SIG-M5 (cell line): ENCODE measurements at regions not wholly inside any gene's neighbourhood (a gene's known extent, or its start where the extent isn't known, plus 50 kb on each side); places are given as distances from the start of the nearest gene placed in this dataset.
"Not testable (repeated sequence)": the region's sequence is repeated elsewhere in the genome, so short reads cannot be mapped to it uniquely, and the experiment has no call there.

ENCODE experiments used
- DNase-seq: peaks from one replicate; lab custom pipeline; 2025; lab: John Stamatoyannopoulos, UW

DNA sequence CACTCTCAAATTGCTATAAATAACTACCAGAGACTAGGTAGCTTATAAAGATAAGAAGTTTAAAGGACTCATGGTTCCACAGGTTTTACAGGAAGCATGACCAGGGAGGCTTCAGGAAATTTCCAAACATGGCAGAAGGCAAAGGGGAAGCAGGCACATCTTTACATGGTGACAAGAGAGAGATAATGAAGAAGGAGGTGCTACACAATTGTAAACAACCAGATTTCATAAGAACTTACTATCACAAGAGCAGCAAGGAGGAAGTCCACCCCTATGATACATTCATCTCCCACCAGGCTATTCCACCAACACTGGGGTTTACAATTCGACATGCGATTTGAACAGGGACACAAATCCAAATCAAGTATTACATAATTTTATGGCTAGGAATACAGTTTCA is 257.7 kb downstream of the BTG1 start:
- no peak for DNase-seq

DNA sequence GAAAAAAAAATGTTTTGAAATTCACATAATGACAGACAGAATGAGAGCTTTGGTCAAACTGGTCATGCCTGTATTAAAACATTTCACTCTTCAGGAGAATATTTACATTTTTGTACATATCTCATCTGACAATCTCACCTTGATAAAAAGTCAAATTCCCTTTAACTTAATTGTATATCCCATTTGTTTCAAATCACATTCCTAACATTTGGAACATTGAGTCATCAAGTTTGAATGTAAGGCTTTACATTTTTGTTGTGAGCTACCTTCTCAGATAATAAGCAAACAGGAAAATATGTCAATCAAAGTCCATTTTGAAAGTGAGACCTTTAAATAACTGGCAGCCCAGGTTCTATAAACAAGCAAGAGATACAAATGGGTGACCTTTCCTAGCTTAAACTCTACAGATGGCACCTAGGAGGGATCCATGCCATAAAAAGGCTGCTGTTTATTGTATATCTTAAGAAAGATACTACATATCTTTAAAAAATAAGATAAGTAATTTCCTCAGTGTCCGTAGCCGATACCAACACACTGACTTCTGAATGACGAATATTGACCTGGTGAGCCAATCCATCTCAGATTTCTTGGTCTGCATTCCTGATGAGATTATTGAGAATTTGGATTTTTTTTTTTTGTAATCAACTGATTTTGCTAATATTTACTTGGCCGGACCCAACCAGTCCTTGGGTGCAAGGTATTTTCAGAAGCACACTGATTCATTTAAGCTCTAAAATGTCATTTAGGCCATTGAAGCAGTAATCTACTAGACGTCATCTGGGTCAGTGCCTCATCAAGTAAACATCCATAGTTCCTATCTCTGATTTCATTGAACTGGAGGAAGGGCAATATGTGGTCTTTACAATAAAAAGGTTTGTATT is 259.6 kb downstream of the BTG1 start:
- DNase-seq, result no peak

DNA sequence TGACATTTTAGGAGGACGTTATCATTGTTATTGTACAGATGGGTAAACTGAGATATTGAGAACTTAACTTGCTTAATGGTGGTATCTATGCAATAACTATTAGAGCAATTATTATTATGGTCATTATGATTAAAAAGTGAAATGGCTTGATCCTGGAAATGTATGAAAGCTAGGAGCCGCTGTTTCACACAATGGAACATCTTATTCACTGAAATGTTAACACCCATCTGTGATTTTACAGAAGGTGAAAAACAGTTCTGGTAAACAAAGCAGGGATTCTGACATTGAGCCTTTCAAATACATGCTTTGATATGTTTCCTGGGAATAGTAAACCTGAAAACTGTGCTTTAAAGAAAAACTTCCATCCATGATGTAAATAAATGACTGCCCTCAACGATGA is 261.4 kb downstream of the BTG1 start:
- DNase-seq, result no peak

DNA sequence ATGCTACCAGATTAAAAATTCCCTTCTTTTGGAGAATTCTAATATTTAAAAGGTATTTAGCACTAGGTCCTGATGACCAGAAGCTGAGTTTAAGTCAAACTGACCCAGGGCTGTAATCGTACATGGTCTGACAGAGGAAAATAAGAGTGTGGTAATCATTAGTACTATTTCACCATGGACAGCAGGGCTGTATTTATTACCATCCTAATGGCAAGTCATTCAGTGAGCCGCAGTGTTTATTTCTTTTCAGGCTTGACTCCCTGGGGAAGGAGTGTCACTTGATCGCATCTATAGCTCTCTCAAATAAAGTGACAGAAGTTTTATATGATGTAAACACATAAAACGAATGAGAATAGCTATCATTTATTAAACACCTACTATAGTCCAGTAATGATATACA is 261.8 kb downstream of the BTG1 start:
- no peak for DNase-seq

DNA sequence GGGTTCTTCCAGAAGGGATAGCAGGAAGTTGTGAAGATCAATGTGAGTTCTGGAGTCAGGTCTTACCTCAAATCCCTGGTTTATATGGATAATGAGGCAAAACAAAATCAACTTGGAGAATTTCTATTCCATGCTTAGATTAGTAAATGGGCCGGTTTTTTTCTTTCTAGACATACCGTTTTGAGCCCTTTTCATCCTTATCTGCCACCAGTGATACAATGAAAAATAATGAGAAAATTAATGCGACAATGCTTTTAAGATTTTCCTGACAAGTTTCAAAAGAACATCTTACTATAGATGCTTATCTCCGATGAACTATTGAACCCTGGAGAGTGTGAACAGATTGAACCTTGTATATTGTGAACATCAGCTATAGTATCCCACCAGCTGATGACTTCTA is 262.7 kb downstream of the BTG1 start:
- DNase-seq, result no peak

DNA sequence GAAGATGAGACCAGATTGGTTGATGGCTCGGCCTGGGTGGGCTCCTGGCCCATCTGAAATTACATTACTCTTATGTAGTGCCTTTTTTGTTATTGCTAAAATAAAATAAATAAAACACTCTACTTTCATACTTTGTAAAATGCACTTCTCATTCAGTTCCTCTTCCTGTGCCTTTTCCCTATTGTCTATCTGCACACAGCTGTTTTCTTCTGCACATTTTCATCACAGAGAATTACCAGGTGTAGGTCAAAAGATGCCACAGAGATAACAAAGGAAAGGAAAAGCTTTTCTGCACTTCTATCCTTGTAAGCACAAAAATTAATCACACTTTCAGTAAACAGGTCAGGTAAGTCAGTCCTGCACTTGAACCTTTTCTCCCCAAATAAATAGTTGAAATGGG is 265.1 kb downstream of the BTG1 start:
- no peak for DNase-seq

DNA sequence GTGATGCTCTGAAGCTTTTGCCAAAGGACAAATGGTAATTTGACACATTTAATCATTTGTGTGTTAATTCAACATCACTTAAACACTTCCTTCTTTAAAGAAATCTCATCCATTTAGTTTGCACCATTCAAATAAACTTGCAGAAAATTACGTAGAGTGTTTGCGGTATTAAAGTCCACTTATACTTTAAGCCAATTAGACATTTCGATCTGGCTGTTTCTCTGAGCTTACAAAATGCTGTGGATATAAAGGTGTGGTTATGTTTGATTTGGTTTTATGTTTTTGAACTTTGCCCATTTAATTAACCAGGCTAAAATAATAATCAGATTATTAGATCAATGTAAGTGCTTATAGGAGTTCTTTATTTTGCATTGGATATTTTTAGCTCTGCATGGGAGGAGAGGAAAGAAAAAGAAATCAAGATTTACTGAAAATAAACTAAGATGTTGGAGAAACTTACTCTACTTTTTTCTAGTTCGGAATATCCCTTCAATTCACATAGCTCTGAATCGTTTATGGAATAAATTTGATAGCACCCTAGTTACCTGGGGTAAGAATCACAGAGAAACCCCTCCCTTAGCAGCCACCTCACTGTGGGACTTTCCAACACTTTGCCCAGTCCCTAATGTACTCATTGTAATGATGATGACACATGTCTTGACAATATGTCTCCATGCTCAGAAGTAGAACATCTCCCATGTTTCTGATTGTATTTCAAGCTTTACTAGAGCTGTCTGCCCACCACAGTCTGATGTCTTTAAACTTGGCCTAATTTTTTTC is 268.0 kb downstream of the BTG1 start:
- no peak for DNase-seq

DNA sequence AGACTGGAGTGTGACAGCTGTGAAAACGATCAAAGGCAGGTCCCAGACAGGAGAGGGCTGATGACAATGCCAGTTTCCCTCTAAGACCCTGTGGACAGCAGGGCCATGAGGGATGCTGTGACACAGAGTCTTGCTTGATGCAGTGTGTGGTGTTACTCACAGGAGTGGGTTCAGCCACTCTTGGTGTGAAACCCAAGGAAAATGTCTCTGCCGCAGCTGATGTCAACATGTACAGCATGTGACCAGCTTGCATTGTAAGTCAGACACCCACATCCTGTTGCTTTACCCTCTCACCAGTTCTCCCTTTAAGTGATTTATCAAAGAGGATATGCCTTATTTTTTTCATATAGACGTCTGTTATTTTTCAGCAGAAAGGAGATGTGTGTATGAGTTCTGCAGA is 268.6 kb downstream of the BTG1 start:
- peak; percentile 14 for DNase-seq

DNA sequence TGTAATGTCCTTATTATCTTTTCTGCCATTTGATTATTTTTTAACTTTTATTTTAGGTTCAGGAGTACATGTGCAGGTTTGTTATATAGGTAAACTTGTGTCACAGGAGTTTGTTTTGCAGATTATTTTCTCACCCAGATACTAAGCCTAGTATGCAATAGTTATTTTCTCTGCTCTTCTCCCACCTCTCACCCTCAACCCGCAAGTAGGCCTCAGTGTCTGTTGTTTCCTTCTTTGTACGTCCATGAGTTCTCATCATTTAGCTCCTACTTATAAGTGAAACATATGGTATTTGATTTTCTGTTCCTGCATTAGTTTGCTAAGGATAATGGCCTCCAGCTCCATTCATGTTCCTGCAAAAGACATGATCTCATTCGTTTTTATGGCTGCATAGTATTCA is 270.0 kb downstream of the BTG1 start:
- DNase-seq, result not testable (repeated sequence)

DNA sequence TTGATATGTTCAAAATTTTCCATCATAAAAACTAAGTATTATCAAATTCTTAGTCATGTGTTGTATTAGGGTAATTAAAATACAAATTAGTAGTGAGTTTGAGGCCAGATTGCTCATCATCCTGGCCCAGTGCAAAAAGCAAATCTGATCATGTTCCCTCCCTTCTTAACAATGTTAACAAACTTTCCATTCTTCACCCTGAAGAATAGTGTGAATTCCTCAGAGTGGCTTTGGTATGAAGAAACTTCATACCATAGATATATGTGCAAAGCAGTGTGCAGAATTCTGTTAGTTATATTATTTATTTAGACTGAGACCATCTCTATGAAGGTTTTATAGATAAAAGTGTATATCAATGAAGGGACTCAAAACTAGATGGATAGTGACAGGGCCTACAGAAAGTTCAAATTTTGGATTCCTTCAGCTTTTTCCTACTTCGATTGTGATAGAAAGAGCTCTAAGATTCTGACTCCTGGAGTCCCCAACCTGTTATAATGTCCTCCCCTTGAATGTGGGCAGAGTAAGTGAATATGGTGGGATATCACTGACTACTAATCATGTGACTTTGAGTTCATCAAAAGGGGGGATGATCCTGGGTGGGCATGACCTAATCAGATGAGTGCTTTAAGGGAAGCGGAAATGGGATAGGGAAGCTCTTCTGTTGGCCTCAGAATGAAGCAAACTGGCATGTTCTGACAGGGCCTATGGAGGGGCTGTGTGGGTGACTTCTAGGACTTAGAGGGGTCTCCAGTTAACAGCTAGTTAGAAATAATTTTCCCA is 271.4 kb downstream of the BTG1 start:
- DNase-seq, result no peak

DNA sequence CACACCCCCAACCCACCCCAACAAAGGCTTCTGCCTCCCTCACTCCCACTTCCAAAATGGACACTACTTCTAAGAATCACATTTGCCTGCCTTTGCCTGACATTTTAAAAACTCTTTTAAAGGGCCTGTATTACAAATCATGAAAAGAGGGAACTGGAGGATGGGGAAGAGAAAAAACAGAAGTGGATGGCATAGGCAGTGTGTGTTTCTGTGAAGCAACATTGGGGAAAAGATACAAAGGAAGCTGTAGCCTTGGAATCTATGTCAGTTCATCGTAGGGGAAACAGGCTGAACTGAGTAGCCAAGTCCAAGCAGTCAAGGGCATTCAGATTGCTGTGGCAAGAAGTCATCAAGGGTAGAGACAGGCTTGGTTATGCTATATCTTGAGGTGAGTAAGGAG is 273.9 kb downstream of the BTG1 start:
- DNase-seq, result peak; percentile 20

DNA sequence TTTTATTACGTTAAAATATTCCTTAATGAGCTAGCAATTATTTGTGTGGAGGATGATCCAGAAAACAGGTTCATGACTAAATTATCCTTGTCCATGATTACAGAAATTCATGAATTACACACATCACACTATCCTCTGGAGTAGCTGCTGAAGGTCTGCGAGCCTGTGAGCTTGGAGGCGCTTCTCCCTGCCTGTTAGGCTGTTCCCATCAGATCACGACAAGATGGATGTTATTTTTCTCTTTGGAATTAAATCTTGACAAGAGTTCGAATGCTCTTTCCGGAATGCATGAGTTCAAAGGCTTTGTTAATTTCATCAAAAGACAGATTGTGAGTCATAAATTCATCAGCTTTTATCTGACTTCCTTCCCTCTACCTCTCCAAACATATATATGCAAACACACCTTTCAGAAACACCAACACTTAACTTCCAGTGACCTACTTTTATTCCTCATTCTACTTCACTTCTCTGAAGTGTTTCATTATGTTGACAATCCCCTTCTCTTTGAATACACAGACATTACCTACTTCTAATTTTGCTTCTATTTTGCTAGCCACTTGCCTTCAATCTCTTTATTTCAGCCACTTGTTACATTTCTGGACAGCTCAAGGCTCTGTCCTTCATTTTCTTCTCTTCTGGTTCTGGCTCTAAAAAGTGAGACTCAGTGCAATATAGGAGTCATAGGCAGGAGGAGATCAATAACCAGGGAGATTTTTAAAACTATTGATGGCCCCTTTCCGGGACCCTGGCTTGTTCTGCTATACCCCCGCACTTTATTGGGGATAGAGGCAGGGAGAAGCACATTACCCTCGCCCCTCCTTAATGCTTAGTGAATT is 274.6 kb downstream of the BTG1 start:
- DNase-seq, result no peak

DNA sequence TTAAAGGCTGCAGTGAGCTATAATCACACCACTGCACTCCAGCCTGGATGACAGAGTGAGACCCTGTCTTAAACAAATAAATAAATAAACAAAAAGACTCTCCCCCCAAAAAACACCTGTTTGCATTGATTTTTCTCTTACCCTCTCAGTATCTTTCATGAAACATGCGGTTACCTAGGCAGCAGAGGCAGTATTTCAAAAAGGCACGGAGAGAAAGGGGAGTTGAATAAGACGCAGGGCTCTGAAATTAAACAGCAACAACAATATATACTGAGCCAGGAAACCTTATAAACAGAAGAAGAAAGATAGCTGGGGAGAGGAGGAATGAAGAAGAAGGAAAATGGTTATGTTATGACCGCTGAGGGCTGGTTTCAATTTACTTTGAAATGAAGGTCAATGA is 277.6 kb downstream of the BTG1 start:
- no peak for DNase-seq

DNA sequence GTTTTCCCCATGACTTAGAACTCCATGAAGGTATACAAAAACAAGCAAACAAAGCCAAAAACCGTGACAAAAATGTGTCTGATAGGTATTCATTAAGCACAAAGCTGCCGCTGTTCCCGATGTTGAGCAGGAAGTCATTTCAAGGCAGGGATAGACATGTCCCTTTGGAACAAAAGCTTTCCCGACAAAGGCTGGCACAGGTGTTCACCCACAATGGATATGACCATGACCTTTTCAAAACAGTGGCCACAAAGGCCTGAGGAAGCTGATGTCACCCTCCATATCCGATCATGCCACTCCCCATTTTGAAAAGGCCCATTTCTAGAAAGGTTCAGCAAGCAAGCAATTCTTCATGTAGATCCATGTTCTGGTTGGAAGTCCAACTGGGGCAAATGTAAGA is 279.1 kb downstream of the BTG1 start:
- DNase-seq, result no peak

DNA sequence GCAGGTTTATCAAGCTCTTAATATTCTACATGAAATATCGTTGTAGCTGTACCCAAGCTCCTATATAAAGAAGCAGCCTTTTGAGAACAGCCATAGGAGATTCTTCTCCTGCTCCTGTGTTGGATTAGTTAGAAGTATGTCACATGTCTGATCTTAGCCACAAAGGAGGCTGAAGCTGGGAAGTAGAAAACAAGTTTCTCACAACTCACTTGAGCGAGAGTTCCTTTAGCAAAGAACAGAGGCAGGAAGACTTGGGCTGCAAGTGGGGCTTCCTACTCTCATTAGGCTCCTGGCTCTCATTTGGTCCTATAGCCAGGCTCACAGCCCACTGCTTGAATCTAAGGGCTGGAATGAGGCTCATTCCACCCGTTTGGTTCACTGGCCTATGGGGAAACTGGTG is 281.9 kb downstream of the BTG1 start:
- no peak for DNase-seq

DNA sequence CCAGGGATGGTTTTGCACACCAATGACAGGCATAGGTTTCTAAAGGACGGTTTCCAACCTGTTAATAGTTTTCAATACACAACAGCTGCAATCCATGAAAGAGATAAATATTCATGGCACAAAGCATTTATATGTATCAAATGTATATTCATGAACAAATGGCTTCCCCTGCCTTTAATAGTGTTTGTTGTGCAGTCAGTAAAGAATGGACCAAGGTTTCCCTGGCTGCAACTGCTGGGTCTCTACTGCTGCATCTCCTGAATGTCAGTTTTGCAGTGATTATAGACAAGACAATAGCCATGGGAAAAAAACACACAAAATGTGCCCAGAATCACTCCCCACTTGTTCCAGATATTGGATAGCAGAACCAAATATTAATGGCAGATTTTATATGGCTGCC is 284.1 kb downstream of the BTG1 start:
- DNase-seq, result no peak

DNA sequence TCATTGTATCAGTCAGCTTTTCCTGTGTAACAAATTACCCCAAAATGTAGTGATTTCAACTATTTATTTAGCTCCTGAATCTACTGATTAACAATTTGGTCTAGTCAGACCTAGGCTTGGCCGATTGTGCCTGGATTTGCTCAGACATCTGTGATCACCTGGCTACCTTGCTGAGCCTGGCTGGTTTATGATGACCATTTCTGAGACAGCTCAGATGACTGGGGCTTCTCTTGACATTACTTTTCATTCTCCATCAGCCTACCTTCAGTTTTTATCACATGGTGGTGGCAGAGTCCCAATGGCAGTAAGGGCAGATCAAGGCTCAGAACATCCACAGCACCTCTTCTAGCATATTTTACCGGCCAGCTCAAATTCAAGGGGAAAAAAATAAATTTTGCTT is 286.3 kb downstream of the BTG1 start:
- DNase-seq, result no peak

DNA sequence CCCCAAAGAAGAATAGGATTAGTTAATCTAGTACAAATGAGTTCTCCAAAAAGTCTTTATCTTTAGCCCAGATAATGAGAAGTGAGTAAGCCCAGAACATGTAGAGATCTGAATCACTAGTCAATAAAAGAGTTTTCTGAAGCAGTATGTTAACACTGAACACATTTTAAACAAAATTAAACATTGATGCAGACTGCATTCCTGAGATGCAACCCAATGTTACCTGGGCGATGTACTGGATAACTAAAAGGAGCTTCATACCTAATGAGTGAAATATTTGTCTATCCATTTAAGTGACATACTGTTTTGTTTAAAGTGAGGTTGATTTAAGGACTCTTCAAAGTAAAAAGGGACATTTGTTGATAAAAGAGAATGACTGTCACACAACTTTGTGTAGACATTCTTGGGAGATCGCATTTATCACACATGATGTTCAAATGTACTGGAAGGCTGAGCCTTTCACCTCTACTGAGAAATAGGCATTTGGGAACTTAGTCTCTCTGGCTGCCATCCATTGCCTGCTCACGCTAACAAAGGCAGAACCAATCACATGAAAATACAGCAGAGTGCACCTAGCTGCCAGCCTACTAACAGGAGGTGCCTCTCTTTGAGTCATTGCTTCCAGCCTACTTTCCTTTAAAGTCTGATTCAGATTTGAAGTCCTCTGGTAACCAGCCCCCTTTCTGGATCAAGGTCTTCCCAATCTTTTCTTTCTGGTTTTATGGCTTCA is 287.7 kb downstream of the BTG1 start:
- no peak for DNase-seq

DNA sequence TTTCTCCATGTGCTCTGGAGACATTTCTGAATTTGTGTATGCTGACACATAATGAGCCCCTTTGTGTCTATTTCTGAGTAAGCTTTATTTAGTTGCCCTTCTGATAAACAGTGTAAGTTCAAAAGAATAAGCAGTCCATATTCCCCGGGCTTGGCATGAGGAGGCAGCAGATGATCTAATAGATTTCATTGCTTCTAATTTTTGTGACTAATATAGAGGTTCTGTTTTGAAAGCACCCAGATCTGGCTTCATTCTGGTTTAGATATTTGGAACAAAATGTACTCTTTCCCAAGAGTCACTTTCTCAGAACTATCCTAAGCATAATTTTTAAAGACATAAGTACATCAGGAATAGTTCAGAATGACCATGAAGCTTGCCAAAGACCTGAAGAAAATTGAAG is 290.9 kb downstream of the BTG1 start:
- no peak for DNase-seq

DNA sequence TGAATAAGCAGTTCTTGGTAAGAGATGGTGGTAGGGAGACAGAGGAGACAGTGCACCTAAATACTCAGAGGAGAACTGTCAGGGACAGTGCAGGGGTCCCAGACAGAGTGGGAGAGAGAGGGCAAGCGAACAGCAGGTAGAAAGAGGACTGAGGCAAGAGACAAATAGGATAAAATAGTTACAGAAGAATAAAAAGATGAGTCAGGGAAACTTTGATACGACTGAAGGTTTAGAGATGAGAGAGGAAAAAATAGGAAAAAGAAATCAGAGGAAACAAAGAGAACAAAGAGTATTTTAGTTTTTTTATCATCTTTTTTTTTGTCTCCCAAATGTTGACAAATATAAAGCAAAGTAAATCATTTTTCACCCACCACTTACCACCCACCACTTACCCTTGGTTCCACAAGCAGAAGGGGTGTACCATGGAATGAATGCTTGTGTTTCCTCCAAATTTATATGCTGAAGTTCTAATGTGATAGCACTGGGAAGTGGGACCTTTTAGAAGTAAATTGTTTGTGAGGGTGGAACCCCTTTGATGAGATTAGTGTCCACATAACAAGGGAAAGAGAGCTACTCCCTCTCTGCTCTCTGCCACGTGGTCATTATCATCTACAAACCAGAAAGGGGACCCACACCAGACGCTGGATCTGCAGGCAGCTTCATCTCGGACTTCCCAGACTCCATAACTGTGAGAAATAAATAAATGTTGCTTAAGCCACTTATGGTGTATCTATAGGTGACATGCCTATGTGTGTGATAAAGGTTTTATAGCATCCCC is 292.1 kb downstream of the BTG1 start:
- no peak for DNase-seq
